GM18507 (cell line): ENCODE measurements at regions not wholly inside any gene's neighbourhood (a gene's known extent, or its start where the extent isn't known, plus 50 kb on each side); places are given as distances from the start of the nearest gene placed in this dataset.

ENCODE experiments used
- DNase-seq: peaks from one replicate; pipeline ENCODE4 v3.0.0; 2011; ENCODE audit warnings: low read depth; ENCODE audit not compliant: insufficient read length; ENCODE audit errors: extremely low spot score
- FAIRE-seq: peaks from 2 replicates; lab custom pipeline; 2011; peaks lifted over from hg19 to GRCh38; lab: Jason Lieb, UNC

DNA sequence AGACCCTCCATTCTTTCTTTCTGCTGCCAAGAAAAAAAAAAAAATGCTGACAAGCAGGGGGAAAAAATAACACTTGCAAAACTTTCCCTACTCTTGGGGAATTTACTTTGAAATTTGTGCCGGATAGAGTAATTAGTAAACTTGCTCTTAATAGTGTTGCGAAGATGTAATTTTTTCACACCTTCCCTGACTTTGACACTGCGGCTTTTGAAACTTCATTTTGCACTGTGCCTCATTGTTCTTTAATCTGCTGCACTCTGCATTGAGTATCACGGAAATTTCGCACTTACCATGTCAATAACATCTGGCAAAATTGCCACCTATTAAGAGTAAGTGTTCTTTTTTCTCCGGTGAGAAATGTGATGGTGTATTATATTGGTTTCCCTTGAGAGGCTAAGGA, 596.1 kb downstream of the VRK1 start:
- no peak for DNase-seq
- no peak for FAIRE-seq

DNA sequence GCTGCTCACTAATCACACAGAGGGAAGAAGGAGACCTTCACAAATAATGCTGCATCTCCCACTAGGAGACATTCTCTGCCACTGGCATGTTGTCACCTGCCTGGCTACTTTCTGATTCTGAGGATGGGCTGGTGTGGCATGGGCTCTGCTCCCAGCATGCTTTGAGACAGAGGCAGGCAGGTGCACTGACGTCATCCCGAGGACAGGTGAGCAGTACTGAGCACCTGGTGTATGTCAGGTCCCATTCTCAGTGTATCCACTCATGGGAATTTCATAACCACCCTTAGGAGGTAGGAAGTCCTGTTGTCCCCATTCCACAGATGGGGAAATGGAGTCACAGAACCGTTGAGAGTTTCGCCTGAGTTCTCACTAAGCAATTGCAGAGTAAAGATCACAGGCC, 597.9 kb downstream of the VRK1 start:
- FAIRE-seq (no peak), DNase-seq (no peak)

DNA sequence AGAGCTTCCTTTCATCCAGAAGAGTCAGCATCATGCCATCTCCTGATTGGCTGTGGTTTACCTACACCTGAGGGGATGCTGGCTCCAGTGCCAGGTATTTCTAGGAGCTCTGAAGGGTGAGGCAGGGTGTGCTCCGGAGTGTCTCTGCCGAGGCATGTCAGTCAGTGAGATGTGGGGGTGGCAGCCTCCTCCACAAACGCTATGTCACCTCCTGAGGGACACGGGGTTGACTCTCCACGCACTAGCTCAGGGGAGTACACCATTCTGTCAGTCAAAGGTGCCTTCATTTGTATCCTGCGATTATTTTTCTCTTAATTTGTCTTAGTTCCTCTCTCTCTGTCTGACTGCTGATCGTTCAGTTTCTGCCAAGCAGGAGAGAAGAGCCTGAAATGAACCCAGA, 604.5 kb downstream of the VRK1 start:
- DNase-seq = no peak
- FAIRE-seq = no peak

DNA sequence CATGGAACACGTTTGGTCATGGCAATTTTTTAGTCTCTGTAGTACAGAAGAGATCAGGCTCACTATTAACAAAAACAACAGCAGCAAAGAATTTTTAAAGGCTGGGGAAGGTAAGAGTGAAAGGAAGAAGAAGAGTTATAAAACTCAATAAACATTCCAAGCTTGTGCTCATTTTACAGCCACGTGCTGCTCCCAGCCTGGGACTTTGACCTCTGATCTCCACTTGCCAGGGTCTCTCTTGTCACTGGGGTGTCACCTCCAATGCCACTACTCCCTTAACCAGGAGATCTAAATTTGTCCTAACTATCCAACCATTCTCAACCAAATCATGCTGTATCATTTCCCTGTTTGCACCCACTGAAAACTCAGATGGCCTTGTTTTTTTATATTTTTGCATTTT, 605.1 kb downstream of the VRK1 start:
- FAIRE-seq (no peak), DNase-seq (no peak)

DNA sequence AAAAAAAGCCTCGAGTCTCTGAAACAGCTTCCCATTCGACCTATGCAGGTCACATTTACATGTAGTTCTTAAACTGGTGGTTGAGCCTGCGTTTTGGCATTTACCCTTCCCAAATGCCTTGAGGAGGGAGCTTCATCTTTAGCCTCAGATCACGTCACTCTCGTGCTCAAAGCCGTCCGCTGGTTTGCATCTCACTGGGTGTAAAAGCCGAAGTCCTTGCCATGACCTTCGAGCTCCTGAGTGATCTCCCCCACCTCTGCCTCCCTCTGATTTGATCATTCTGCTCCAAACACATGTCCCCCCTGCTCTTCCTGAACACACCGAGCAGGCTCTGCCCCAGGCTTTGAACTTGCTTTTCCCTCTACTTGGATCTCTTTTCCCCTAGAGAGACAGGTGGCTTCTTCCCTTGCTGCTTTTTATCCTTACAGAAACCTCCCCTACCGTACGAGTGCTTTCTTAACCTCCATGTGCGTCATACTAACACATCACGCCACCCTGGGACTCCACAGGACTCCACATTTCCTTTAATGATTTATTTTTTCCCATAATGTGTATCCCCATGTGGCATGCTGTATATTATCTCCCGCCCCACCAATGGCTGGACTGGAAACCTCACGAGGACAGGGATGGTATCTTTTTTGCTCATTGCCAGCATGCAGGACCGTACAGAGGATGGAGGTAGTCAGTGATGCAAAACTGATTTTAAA, 610.7 kb downstream of the VRK1 start:
- FAIRE-seq (no peak), DNase-seq (no peak)

DNA sequence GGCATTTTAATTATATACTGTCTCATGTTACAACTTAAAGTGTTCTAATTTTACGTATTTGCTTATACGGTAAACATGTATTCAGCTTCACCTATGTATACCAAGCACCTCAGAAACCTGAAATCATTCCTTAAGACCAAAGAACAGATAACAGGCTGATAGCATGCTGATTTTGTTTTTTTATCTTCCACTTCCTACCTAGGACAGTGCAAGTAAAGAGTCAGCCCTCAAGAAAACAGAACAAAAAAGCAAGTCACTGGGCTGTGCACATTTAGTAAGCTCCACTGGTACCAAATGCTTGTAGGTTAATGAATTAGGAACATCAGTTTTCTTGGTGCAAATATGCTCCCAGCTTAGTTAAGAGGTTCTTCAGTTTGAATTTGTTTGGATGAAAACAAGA, 611.3 kb downstream of the VRK1 start:
- FAIRE-seq = no peak

DNA sequence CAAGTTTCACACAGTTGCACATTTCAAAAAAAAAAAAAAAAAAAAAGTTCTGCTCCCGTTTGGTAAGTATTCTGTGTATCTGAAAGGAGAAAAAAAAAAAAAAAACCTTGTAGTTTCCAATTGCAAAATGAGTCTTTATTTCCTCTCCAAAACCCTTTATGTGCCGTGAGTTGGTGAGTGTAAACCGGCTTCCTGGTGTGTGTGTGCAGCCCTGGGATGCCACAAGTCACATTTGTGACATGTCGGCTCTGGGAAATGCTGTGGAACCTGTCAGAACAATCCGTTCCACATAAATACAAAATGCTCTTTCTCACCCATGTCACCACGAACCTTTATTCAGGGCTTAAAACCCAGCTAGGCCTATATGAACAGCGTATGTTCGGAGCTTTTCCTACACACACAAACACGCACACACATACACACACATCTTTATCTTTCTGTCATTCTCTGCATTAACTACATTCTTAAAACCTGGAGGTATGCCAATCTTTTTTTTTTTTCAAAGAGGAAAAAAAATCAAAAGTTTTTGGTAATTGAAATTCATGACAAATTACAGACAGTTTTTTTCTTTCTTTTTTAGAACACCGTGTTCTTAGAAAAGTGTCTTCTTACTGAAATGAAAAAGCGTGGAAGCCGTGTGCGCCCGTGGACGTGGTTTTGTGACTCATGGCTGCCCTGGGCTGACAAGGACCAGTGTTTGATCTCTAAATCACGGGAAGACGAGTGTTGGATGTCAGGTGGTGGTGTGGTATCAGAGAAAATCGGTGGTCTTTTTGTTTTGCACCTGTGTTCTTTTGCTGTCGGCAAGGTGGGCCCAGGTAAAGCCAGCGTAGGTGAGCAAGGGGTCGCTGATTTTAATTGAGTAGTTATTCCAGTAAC, 612.0 kb downstream of the VRK1 start:
- no peak for DNase-seq
- no peak for FAIRE-seq

More for the DNA sequence above, 611.3 kb downstream of the VRK1 start:
- DNase-seq = no peak

DNA sequence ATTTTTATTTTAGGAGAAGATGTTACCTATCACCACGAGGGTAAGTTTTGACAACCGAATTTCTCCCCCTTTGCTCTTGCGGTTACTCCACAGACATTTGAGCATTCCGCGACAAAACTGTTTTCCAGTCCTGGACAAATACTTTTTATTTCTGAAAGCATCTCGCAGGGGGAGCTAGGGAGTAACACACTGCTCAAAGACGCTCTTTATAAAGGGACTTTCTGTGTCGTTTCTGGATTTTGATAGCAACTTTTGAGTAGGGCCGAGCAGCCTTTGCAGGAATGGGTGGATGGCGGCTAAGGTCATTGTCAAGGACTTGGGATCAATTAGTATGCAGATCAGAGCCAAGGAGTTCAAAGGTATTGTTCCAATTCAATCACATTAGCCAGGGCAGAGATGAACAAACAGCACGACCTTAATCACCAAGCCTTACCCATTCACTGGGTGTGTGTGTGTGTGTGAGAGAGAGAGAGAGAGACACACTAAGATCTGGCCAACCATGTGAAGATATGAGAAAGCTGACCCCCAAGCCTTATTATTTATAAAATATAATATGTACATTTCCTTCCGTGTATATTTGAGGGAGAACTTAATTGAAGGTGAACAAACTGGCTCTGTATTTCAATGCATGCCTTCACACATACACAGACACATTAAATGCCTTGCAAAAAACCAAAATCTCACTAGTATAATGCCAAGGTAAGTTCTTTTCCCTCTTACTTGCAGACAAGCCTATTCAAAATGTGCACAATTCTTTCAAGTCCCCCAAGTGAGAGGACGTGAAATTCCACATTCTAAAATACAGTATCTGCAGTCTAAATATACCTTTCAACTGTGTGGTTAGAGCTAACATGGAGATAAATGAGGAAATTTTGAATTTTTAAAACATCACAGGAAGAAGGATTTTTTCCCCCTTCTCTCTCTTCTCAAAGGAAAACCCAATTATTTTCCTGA, 613.8 kb downstream of the VRK1 start:
- no peak for DNase-seq
- FAIRE-seq = no peak

DNA sequence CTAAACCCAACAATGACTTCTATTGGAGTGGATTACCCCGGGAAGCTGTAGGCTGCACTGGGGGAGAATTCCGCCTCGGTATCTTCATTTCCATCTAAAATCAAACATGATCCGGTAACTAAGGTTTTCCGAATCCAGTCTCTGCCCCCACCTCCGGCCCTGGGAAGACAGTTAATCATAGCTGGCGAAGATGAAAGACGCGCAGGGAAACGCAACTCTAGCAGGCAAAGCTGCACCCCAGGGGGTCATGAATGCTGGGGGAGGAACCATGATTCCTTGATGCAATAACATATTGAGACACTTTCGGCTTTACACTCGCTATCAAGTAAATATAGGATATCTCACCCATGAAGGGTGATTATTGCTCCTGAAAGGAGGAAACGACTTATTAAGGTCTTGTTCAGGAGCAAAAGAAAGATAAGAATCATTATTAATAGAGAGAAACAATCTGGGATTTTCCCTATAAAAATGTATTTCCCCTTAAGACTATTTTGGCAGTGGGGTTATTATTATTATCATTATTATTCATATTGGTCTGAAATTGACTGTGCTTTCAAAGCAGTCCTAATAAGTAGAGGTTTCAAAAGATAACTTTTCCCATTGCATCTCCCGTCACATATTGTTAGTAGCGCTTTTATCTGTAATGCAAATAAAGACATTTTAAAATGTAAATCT, 614.9 kb downstream of the VRK1 start:
- DNase-seq (no peak), FAIRE-seq (no peak)

DNA sequence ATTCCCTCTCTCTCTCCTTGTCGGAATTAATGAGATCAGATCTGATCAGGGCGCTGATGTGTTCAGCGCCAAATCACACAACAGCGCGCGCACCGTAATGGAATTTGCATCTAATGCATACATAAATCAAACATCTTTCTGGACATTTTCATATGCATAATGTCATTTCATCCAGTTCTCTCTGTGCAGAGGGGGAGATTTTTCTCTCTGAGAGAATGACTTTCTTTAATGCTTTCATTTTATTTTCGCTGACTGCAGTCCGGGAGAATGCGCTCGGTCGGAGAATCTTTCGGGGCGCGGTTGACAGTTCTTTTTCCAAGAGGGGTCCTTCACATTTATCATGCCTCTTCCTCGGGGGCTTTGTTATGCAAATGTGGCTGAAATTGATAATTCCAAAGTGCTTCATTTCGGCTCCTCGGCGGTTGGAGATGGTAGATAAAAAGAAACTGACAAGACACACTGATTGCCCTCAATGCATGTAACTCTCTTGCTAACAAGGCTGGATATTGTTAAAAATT, 615.9 kb downstream of the VRK1 start:
- FAIRE-seq = no peak

DNA sequence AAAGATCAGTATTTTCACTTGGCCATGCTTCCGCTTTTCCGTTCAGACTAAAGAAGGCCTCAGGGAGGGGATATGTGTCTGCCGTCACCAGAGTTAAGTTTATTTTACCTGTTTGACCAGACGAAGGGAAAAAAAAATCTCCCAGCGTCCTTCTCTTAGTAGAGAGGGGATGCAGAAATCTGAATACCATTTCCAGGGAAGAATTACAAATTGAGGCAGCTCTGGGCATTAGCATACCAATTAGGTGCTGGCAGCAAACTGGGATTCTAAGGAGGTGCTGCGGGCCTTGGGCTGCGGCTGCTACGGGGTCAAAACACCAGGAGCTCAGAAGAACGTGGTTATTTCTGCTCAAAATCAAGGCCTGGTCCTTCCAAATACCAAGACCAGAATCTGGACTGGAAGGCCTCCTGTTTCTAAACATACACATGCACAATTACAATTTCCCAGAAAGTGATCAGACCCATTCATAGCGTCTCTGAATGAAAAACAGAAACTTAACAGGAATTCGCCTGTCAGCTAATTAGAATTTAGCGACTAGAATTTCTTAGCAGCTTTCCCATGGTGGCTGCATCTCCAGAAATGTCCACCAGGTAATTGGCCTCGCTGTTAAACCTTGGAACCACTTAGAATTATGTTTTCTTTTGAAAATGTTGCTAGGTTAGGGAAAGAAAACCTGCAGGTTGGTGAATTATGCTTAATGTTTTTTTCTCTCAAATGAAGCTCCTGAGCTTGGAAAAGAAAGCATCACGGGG, 617.0 kb downstream of the VRK1 start:
- no peak for FAIRE-seq
- no peak for DNase-seq

More for the DNA sequence above, 615.9 kb downstream of the VRK1 start:
- no peak for DNase-seq

DNA sequence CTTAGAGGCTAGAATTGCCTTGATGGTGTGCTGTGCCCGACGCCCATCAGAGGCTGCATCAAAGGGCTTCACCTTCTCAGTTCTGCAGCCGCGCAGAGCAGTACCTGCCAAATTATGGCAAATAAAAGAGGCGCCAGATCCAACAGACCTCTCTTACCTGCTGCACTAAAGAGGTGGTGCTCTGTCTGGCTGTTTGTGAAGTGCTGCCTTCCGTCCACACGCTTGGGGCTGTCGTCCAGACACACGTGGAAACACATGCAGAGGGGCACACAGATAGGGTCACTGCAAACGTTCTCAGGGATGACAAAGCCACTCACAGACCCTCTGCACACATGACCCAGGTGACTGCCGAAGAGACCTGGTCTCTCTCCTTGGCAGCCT, 617.5 kb downstream of the VRK1 start:
- FAIRE-seq (no peak), DNase-seq (no peak)

DNA sequence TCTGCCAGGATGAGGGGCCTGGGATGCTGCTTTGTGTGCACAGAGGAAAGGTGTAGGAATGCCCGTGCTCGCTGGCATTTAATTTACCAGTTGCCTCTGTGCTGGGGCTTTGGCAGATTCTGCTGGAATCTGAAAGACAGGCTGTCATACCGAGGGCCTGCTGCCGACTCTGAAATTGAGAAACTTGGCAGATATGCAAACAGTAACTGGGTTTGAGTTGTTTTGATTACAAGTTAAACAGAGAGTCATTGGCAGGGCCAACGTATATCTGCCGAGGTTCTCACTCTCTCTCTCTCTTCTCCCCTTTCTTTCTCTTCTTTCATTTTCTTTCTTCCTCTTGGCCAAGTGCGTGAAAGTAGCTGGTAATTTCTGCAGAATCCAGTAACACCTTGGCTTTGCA, 618.7 kb downstream of the VRK1 start:
- DNase-seq = no peak
- no peak for FAIRE-seq

DNA sequence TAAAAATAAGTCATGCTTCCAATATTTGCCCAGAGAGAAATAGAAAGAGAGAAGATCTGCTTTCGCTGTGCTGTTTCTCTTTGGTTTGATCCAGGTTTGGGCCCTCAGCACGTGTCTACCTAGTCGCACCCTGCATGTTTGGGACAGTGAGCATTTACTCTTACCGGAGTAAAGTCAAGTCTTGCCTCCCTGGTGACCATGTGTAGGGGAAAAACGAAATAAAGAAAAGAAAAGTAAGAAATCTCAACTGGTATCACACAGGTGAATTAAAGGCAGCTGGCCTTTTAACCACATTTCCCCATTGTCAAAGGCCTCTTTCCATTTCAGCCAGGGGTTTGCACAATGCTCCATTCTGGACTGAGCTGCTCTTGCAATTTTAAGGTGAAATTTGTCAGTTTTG, 619.4 kb downstream of the VRK1 start:
- no peak for DNase-seq
- FAIRE-seq = no peak

DNA sequence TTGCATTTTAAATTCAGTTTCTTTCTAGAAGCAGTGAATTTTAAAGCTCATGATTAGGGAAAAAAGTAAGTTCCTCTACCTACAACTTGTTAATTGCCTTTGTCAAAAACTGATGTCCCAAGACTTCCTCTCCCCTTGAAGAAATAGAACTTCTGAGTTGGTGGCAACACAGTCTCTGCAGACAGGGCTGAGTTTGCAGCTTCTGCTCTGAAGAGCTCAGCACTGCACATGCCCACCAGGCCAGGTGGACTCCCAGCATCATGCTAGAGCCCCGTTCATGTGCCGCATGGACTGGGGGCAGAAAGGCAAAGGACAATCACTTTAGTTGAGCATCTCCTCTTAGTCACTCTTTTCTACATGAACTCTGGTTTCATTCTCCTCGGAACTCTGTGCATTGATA, 620.1 kb downstream of the VRK1 start:
- FAIRE-seq (no peak), DNase-seq (no peak)

DNA sequence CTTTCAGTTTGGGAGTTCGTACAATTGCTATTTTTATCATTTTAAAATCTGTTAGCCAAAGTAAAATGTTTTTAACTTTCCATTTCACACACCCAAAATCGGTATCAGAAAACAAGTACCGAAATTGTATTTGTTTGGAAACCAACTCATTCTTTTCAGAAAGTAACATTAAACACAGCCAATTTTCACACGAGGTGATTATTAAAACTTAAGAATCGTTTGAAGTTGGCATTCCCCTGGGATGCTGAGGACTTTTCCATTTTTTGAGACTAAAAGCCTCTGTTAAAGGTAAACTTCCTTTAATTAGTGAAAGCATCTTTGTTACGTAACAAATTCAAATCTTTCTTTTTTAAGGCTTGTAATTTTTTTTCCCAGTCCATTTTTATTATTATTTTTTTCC, 623.0 kb downstream of the VRK1 start:
- FAIRE-seq = no peak
- no peak for DNase-seq

DNA sequence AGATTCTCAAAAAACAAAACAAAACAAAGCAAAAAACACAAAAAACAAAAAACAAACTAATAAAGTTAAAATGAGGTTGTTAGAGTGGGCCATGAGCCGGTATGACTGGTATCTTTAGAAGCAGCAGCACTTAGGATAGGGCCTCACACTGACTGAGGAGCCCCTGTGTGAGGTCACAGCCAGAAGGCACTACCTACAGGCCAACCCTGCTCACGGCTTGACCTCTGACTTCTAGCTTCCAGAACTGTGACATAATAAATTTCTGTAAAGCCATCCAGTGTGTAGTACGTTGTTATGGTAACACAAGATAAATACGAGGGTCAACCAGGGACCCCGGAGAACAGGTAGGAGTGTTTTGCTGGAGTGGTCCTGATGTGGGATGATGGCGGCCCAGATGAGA, 629.6 kb downstream of the VRK1 start:
- FAIRE-seq (no peak), DNase-seq (no peak)

DNA sequence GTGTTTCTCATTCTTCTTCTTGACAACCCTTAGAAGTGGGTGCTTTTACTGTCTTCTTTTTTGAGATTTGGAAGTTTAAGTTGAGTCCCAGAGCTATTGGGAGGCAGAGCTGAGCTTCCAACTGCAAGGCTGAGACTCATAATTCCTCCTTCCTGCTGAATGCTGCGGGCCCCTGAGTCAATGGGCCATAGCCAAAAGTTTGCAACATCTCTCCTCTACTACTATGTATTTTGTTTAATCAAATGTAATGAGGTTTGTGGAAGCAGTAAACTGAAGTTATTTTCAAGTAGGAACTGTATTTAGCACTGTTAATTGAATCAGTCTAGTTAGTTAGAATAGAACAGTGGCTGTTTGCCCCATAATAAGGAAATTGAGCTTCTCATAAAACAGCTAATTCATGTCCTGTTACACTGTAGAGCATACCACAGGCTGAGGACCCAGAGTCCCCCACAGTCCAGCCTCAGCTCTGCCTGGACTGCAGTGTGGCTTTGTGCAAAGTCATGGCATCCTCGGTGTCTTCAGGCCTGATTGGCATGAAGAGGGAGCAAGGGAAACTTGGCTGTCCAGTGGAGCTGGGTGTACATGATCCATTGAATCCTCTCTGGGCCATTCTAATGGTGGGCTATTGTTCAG, 631.7 kb downstream of the VRK1 start:
- DNase-seq (no peak), FAIRE-seq (no peak)
